ENCODE measurements at regions not wholly inside any gene's neighbourhood (a gene's known extent, or its start where the extent isn't known, plus 50 kb on each side); places are given as distances from the start of the nearest gene placed in this dataset.
"Not testable (repeated sequence)": the region's sequence is repeated elsewhere in the genome, so short reads cannot be mapped to it uniquely, and the experiment has no call there.

DNA sequence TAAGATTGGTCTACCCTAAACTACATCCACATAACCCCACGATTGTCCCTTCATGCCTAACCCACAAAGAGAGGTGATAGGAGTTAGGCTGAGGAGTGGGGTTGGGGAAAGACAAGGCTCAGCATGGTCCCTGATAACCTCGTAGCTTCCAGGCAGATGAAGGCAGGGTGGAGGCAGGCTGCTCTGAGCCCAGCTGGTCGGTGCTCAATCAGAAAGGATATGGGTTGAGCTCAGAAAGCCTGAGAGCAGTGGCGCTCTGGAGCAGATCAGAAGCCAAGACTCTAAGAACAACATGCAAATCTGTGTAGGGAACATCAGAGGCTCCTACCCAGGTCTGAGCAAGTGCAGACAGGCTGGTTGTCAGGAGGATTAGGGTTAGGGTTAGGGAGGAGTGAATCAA, 353.0 kb downstream of the GOLGA6L6 start:
- ATAC-seq (ENCODE audit: low read depth); H3K27ac ChIP-seq (ENCODE audit: low read length in 2 of 2); H3K4me3 ChIP-seq (ENCODE audit: control extremely low read depth in 1 of 5, extremely low read depth in 1 of 5, insufficient read depth in 1 of 5, low read depth in 2 of 5, low read length in 4 of 5); H3K4me3 Mint-ChIP-seq; H3K27ac Mint-ChIP-seq; DNase-seq; H2AFZ ChIP-seq (ENCODE audit: insufficient read depth, low read depth, low read length, poor library complexity, severe bottlenecking); H3K9me3 Mint-ChIP-seq (ENCODE audit: insufficient read depth); H4K20me1 ChIP-seq (ENCODE audit: control insufficient read depth, insufficient read depth, low read length, poor library complexity, severe bottlenecking); H3K36me3 ChIP-seq (replicated peaks in 1 of 2; ENCODE audit: control extremely low read depth in 1 of 2, control insufficient read depth in 1 of 2, extremely low read depth in 1 of 2, insufficient read depth in 2 of 2, low read length in 1 of 2); H3K9me3 ChIP-seq (ENCODE audit: control extremely low read depth in 1 of 3, control insufficient read depth in 2 of 3, insufficient read depth in 1 of 3, low read length in 2 of 3); H3K4me2 ChIP-seq (replicated peaks; ENCODE audit: low read depth, low read length, poor library complexity, severe bottlenecking); H3K27me3 ChIP-seq (replicated peaks in 1 of 4; ENCODE audit: control extremely low read depth in 1 of 4, control insufficient read depth in 3 of 4, insufficient read depth in 4 of 4, low read length in 3 of 4); H3K79me2 ChIP-seq (ENCODE audit: control insufficient read depth, insufficient read depth, low read length); H3K27me3 Mint-ChIP-seq; H3K4me1 ChIP-seq (ENCODE audit: control insufficient read depth in 2 of 2, insufficient read depth in 2 of 2, low read length in 2 of 2); H3K4me1 Mint-ChIP-seq; POLR2A ChIA-PET; intact Hi-C loops (cut with micrococcal nuclease); H3K9ac ChIP-seq (ENCODE audit: low read length); CTCF ChIA-PET: not testable (repeated sequence)
- WGBS (ENCODE audit: insufficient coverage), result 74% methylated on average over 3 of the region's 4 CpGs

DNA sequence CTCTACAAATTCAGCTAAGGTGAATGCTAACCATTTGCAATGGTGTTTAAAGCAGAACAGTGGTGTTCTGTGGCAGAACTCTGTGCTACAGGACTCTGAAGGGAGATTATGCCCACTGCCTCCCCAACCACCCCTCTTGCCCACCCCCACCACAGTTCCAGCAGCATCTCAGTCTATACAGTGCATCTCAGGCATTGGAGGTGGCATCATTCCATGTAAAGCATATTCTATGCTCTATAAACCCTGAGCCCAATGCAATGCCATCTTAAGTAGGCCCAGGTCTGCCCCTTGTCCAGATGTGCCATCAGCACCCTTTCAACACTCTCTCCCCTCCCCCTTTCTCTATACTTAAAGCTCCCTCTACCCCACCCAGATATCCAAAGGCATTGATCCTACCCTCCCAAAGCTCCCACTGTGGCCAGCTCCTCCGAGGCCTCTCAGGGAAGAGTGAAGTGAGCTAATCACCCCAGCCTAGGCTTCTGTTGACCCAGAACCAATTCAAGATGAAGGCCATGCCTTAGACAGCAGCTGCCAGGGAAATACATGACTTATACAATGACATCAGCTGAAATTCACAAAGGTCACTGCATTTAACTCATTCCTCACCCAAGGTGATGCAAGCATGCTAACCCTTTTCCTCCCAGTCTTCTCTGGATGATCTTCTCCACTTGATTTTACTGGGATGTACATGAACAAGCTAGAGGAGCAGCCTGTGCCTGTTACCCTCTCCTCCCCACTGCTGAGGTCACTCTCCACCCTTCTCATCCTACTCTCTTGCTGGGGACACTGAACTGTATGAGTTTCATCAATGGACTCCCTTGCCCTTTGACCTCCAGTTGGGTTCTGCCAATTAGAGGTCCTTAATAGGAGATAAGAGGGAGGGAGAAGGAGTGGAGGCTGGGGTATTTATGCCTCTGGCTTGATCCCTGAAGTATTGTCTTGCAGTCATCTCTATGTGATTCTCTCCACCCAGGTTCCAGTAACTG, 353.9 kb downstream of the GOLGA6L6 start:
- CTCF ChIA-PET; H2AFZ ChIP-seq (ENCODE audit: insufficient read depth, low read depth, low read length, poor library complexity, severe bottlenecking); H3K4me1 ChIP-seq (ENCODE audit: control insufficient read depth in 2 of 2, insufficient read depth in 2 of 2, low read length in 2 of 2); H3K9me3 ChIP-seq (ENCODE audit: control extremely low read depth in 1 of 3, control insufficient read depth in 2 of 3, insufficient read depth in 1 of 3, low read length in 2 of 3); DNase-seq; H3K4me3 ChIP-seq (ENCODE audit: control extremely low read depth in 1 of 5, extremely low read depth in 1 of 5, insufficient read depth in 1 of 5, low read depth in 2 of 5, low read length in 4 of 5); H4K20me1 ChIP-seq (ENCODE audit: control insufficient read depth, insufficient read depth, low read length, poor library complexity, severe bottlenecking); H3K4me2 ChIP-seq (replicated peaks; ENCODE audit: low read depth, low read length, poor library complexity, severe bottlenecking); H3K4me3 Mint-ChIP-seq; H3K27me3 ChIP-seq (replicated peaks in 1 of 4; ENCODE audit: control extremely low read depth in 1 of 4, control insufficient read depth in 3 of 4, insufficient read depth in 4 of 4, low read length in 3 of 4); H3K79me2 ChIP-seq (ENCODE audit: control insufficient read depth, insufficient read depth, low read length); intact Hi-C loops (cut with micrococcal nuclease); ATAC-seq (ENCODE audit: low read depth); H3K9ac ChIP-seq (ENCODE audit: low read length); POLR2A ChIA-PET; H3K4me1 Mint-ChIP-seq; H3K9me3 Mint-ChIP-seq (ENCODE audit: insufficient read depth); H3K36me3 ChIP-seq (replicated peaks in 1 of 2; ENCODE audit: control extremely low read depth in 1 of 2, control insufficient read depth in 1 of 2, extremely low read depth in 1 of 2, insufficient read depth in 2 of 2, low read length in 1 of 2); H3K27ac Mint-ChIP-seq; H3K27ac ChIP-seq (ENCODE audit: low read length in 2 of 2); H3K27me3 Mint-ChIP-seq: not testable (repeated sequence)
- WGBS (ENCODE audit: insufficient coverage), result 72% methylated on average over 1 of the region's 1 CpG

DNA sequence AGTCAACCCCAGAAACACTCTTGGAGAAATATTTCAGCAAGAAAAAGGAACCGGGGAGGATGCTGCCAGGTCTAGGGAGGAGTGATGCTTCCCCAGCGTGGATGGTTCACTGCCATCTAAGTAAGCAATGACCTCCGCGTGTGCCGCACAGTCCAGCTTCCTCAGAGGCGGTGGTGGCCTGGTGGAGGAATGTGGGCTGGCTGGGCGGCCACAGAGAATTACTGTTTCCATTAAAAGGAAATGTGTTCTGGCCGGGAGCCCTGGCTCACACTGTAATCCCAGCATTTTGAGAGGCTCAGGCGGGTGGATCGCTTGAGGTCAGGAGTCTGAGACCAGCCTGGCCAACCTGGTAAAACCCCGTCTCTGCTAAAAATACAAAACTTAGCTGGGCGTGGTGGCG, 356.7 kb downstream of the GOLGA6L6 start:
- H3K27me3 Mint-ChIP-seq; H4K20me1 ChIP-seq (ENCODE audit: control insufficient read depth, insufficient read depth, low read length, poor library complexity, severe bottlenecking); H3K9ac ChIP-seq (ENCODE audit: low read length); ATAC-seq (ENCODE audit: low read depth); DNase-seq; H3K4me3 Mint-ChIP-seq; H3K36me3 ChIP-seq (replicated peaks in 1 of 2; ENCODE audit: control extremely low read depth in 1 of 2, control insufficient read depth in 1 of 2, extremely low read depth in 1 of 2, insufficient read depth in 2 of 2, low read length in 1 of 2); H3K4me1 Mint-ChIP-seq; H3K4me2 ChIP-seq (replicated peaks; ENCODE audit: low read depth, low read length, poor library complexity, severe bottlenecking); H2AFZ ChIP-seq (ENCODE audit: insufficient read depth, low read depth, low read length, poor library complexity, severe bottlenecking); H3K27me3 ChIP-seq (replicated peaks in 1 of 4; ENCODE audit: control extremely low read depth in 1 of 4, control insufficient read depth in 3 of 4, insufficient read depth in 4 of 4, low read length in 3 of 4); H3K4me3 ChIP-seq (ENCODE audit: control extremely low read depth in 1 of 5, extremely low read depth in 1 of 5, insufficient read depth in 1 of 5, low read depth in 2 of 5, low read length in 4 of 5); CTCF ChIA-PET; H3K27ac ChIP-seq (ENCODE audit: low read length in 2 of 2); H3K27ac Mint-ChIP-seq; intact Hi-C loops (cut with micrococcal nuclease); H3K9me3 Mint-ChIP-seq (ENCODE audit: insufficient read depth); H3K9me3 ChIP-seq (ENCODE audit: control extremely low read depth in 1 of 3, control insufficient read depth in 2 of 3, insufficient read depth in 1 of 3, low read length in 2 of 3); H3K4me1 ChIP-seq (ENCODE audit: control insufficient read depth in 2 of 2, insufficient read depth in 2 of 2, low read length in 2 of 2); POLR2A ChIA-PET; H3K79me2 ChIP-seq (ENCODE audit: control insufficient read depth, insufficient read depth, low read length): not testable (repeated sequence)
- WGBS (ENCODE audit: insufficient coverage), result no CpG with 5 or more reads among the region's 13 CpGs

DNA sequence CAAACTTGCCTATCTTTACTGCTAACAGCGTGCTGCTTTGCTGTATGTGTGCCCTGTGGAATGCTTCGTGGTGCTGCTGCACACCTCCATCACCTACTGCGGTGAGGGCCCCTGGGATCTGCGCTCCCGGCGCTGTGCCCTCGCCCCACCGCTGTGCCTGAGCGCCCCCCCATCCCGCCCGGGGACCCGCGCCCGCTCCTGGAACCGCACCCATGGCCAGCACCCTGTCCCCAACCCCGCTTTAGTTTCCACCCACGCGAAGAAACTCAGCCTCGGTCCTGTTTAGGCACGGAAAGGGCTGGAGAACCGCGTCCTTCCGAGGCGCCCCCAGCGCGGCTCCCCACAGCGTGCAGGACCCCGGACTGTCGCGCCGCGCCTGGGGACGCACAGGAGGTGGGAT, 373.4 kb downstream of the GOLGA6L6 start:
- H3K9me3 ChIP-seq (ENCODE audit: control extremely low read depth in 1 of 3, control insufficient read depth in 2 of 3, insufficient read depth in 1 of 3, low read length in 2 of 3); H2AFZ ChIP-seq (ENCODE audit: insufficient read depth, low read depth, low read length, poor library complexity, severe bottlenecking); H3K4me2 ChIP-seq (replicated peaks; ENCODE audit: low read depth, low read length, poor library complexity, severe bottlenecking); H3K9me3 Mint-ChIP-seq (ENCODE audit: insufficient read depth); H3K27me3 Mint-ChIP-seq; H3K9ac ChIP-seq (ENCODE audit: low read length); H3K4me3 Mint-ChIP-seq; H3K4me1 ChIP-seq (ENCODE audit: control insufficient read depth in 2 of 2, insufficient read depth in 2 of 2, low read length in 2 of 2); intact Hi-C loops (cut with micrococcal nuclease); DNase-seq; POLR2A ChIA-PET; H3K4me3 ChIP-seq (ENCODE audit: control extremely low read depth in 1 of 5, extremely low read depth in 1 of 5, insufficient read depth in 1 of 5, low read depth in 2 of 5, low read length in 4 of 5); ATAC-seq (ENCODE audit: low read depth); H4K20me1 ChIP-seq (ENCODE audit: control insufficient read depth, insufficient read depth, low read length, poor library complexity, severe bottlenecking); H3K79me2 ChIP-seq (ENCODE audit: control insufficient read depth, insufficient read depth, low read length); H3K27ac Mint-ChIP-seq; H3K27me3 ChIP-seq (replicated peaks in 1 of 4; ENCODE audit: control extremely low read depth in 1 of 4, control insufficient read depth in 3 of 4, insufficient read depth in 4 of 4, low read length in 3 of 4); H3K27ac ChIP-seq (ENCODE audit: low read length in 2 of 2); H3K4me1 Mint-ChIP-seq; CTCF ChIA-PET; H3K36me3 ChIP-seq (replicated peaks in 1 of 2; ENCODE audit: control extremely low read depth in 1 of 2, control insufficient read depth in 1 of 2, extremely low read depth in 1 of 2, insufficient read depth in 2 of 2, low read length in 1 of 2): not testable (repeated sequence)
- 92% methylated on average over 13 of the region's 33 CpGs for WGBS (ENCODE audit: insufficient coverage)
